GM18868 (cell line): ENCODE measurements at regions not wholly inside any gene's neighbourhood (a gene's known extent, or its start where the extent isn't known, plus 50 kb on each side); places are given as distances from the start of the nearest gene placed in this dataset.

Experiments
- ATAC-seq: cut with Tn5 transposase; IDR thresholded peaks from one replicate; pipeline ENCODE4 v1.9.1; 2021; ENCODE audit warnings: mild to moderate bottlenecking, moderate library complexity; ENCODE audit not compliant: unreplicated experiment

GRCh38 chr13:40399756-40400155 is 266.7 kb downstream of the FOXO1 start:
- no peak for ATAC-seq

- ATAC-seq, result peak; percentile 93
Measured at GRCh38 chr13:40401911-40402776, 264.3 kb downstream of the FOXO1 start.

- ATAC-seq, result no peak
Measured at GRCh38 chr13:40402931-40403431, 263.5 kb downstream of the FOXO1 start.

GRCh38 chr13:40403509-40404241 is 262.8 kb downstream of the FOXO1 start:
- ATAC-seq, result no peak

GRCh38 chr13:40404407-40404806 is 262.0 kb downstream of the FOXO1 start:
- no peak for ATAC-seq

GRCh38 chr13:40404967-40405716 is 261.3 kb downstream of the FOXO1 start:
- no peak for ATAC-seq

GRCh38 chr13:40406405-40407120 is 259.9 kb downstream of the FOXO1 start:
- ATAC-seq, result no peak

- ATAC-seq, result no peak
Measured at GRCh38 chr13:40407567-40407966, 258.9 kb downstream of the FOXO1 start.

GRCh38 chr13:40408602-40409001 is 257.8 kb downstream of the FOXO1 start:
- no peak for ATAC-seq

- no peak for ATAC-seq
Measured at GRCh38 chr13:40409278-40409677, 257.2 kb downstream of the FOXO1 start.

GRCh38 chr13:40410315-40410714 is 256.1 kb downstream of the FOXO1 start:
- no peak for ATAC-seq

- no peak for ATAC-seq
Measured at GRCh38 chr13:40420160-40420740, 246.2 kb downstream of the FOXO1 start.

GRCh38 chr13:40422588-40423235 is 243.7 kb downstream of the FOXO1 start:
- no peak for ATAC-seq

- ATAC-seq, result no peak
Measured at GRCh38 chr13:40428354-40428753, 238.1 kb downstream of the FOXO1 start.

- no peak for ATAC-seq
Measured at GRCh38 chr13:40429706-40430545, 236.5 kb downstream of the FOXO1 start.

- ATAC-seq, result peak; percentile 70
Measured at GRCh38 chr13:40432018-40432978, 234.1 kb downstream of the FOXO1 start.

- no peak for ATAC-seq
Measured at GRCh38 chr13:40433001-40433400, 233.4 kb downstream of the FOXO1 start.

- peak; percentile 42 for ATAC-seq
Measured at GRCh38 chr13:40433577-40433976, 232.9 kb downstream of the FOXO1 start.
